ENCODE measurements at regions not wholly inside any gene's neighbourhood (a gene's known extent, or its start where the extent isn't known, plus 50 kb on each side); places are given as distances from the start of the nearest gene placed in this dataset.

DNA sequence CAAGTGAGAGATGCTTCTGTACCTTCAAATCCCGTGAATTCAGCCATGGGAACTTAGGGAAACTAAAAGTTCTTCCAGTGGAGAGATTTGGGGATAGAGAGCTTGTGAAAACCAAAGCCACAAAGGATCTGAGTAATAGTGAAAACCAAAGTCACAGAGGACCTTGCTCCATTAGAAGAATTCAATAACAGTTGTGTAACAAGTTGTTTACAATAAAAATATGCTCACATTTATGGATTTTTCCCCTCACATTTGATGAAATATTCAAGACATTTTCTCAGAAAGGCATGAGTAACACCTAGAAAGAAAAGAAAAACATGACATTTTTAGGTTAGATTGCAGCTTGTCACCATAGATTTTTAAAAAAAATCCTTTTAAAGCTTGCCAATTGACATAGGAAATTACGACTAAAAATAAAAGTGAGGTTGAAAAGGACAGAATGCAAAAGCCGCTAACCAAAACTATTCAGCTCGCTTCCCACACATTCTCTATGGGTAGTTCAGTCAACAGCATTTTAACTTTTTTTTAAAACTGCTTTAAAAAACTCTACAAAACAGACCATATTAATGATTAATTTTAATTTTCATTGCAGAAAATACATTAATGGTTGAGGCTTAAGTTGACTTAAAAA is 113.2 kb downstream of the CAND1 start:
- Histone ChIP-seq H3K27me3 (ENCODE audit: control insufficient read depth, insufficient read depth, low read length, poor library complexity, severe bottlenecking) (peaks cover 29% of the 10 kb centered on the region), H3K36me3 (ENCODE audit: control insufficient read depth, insufficient read depth, low read length) (no peaks in the 10 kb centered on the region), H3K9me3 (ENCODE audit: control insufficient read depth, low read length) (no peaks in the 10 kb centered on the region), H3K4me3 (ENCODE audit: low read length) (no peak overlapping the region), H3K4me1 (ENCODE audit: control insufficient read depth, insufficient read depth, low read length) (peaks cover 3% of the 10 kb centered on the region), H3K27ac (ENCODE audit: low read depth, low read length) (no peak overlapping the region), H3K9ac (ENCODE audit: extremely low read depth, low read length, poor library complexity, severe bottlenecking) (no peak overlapping the region)
- 81 to 97% methylated on average over 3 to 4 of the region's 4 CpGs for WGBS, 2 experiments (ENCODE audit: insufficient coverage in 1 of 2, insufficient read length in 1 of 2)
- no peaks in the 10 kb centered on the region for H3K4me1 Mint-ChIP-seq
- TF ChIP-seq, protein P1, sequence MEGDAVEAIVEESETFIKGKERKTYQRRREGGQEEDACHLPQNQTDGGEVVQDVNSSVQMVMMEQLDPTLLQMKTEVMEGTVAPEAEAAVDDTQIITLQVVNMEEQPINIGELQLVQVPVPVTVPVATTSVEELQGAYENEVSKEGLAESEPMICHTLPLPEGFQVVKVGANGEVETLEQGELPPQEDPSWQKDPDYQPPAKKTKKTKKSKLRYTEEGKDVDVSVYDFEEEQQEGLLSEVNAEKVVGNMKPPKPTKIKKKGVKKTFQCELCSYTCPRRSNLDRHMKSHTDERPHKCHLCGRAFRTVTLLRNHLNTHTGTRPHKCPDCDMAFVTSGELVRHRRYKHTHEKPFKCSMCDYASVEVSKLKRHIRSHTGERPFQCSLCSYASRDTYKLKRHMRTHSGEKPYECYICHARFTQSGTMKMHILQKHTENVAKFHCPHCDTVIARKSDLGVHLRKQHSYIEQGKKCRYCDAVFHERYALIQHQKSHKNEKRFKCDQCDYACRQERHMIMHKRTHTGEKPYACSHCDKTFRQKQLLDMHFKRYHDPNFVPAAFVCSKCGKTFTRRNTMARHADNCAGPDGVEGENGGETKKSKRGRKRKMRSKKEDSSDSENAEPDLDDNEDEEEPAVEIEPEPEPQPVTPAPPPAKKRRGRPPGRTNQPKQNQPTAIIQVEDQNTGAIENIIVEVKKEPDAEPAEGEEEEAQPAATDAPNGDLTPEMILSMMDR (conservative IDR thresholded peaks at IDR 0.05), result no peak
- no peak for DNase-seq
- no peak overlapping the region for H3K4me3 Mint-ChIP-seq
- peaks cover 8% of the 10 kb centered on the region for H3K27me3 Mint-ChIP-seq (ENCODE audit: insufficient read depth)
- no peak overlapping the region for H3K27ac Mint-ChIP-seq
- H3K9me3 Mint-ChIP-seq, result peaks cover 3% of the 10 kb centered on the region
- peaks cover 4% of the 10 kb centered on the region for H3K36me3 Mint-ChIP-seq (ENCODE audit: low read depth)

DNA sequence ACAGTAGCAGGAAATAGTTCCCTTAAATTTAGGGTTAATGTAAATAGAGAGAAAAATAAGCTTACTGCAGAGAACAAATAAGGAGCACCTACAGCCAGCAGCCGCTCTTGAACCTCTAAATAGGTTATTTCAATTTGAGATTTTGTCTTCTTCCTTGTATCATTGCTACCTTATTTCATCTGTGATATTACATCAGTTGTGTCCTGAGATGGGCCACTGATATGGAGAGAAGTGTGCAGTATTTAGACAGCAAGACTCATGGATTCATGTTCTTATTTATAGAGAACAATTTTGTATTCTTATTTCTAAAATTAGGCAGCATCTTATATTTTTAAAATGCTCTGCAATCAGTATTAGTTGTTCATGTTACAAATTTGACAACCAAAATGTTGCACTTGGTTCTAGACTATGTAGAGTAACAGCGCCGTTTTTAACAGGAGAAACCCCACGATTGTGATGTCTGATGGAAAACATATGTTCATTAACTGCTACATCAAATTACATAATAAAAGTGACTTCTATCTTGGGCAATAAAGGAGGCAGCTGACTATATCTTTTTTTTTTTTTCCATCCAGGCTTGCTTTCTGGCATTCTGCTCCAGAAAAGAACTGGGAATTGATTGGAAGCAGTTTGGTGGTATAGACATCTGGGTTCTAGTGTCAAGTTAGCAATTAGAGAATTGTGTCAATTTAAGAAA is 117.9 kb downstream of the CAND1 start:
- peaks cover 11% of the 10 kb centered on the region for H3K27me3 Mint-ChIP-seq (ENCODE audit: insufficient read depth)
- 68% methylated on average over 4 of the region's 4 CpGs; no CpG with 5 or more reads in 1 of the 2 experiments for whole genome bisulfite sequencing, 2 experiments (ENCODE audit: insufficient coverage in 1 of 2, insufficient read length in 1 of 2)
- H3K9me3 ChIP-seq (ENCODE audit: control insufficient read depth, low read length), result no peaks in the 10 kb centered on the region
- peaks cover 8% of the 10 kb centered on the region for H3K4me1 Mint-ChIP-seq
- DNase-seq, result no peak
- no peaks in the 10 kb centered on the region for H3K36me3 ChIP-seq (ENCODE audit: control insufficient read depth, insufficient read depth, low read length)
- H3K9ac ChIP-seq (ENCODE audit: extremely low read depth, low read length, poor library complexity, severe bottlenecking), result no peak overlapping the region
- no peak overlapping the region for H3K27ac ChIP-seq (ENCODE audit: low read depth, low read length)
- no peaks in the 10 kb centered on the region for H3K4me1 ChIP-seq (ENCODE audit: control insufficient read depth, insufficient read depth, low read length)
- H3K4me3 Mint-ChIP-seq, result no peak overlapping the region
- H3K4me3 ChIP-seq (ENCODE audit: low read length), result no peak overlapping the region
- no peaks in the 10 kb centered on the region for H3K36me3 Mint-ChIP-seq (ENCODE audit: low read depth)
- peaks cover 53% of the 10 kb centered on the region for H3K27me3 ChIP-seq (ENCODE audit: control insufficient read depth, insufficient read depth, low read length, poor library complexity, severe bottlenecking)
- H3K27ac Mint-ChIP-seq, result no peak overlapping the region
- TF ChIP-seq, protein P1 (conservative IDR thresholded peaks at IDR 0.05), result no peak
- H3K9me3 Mint-ChIP-seq, result no peaks in the 10 kb centered on the region

DNA sequence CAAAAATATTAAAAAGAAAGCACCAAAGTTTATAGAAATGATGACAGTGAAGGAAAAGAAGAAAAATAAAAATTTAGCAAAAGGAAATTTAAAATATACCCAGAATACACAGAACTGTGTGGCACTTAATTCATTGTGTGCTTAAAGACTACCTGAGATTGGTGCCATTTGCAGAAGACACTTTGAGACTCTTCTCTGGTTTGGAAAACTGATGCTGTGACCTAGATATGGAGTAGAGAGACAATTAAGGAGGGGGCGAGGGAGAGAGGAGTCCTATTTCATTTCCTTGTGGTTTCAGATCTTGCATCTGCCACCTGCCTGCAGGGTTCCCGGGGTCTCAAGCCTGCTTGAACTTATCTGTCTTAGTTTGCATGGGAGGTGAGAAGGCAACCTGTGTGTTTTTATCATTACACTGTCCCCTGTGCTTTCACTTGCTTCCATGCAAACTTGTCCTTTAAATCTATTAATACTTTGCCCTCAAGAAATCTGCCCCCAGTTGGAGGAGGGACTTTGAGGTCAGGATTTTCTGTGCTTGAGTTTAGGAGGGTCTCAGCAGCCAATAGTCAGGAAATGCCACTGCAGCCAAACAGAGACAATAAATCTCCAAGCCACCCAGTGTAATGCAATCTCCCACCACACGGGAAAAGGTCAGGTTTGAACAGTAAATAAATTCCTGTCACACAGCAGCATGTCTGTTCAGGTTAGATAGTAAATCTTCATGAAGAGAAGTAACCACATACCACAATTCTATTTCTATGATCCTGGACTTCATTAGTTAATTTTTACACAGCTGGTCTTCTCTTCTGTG is 119.4 kb downstream of the CAND1 start:
- Histone ChIP-seq H3K4me3 (ENCODE audit: low read length) (no peak overlapping the region), H3K9ac (ENCODE audit: extremely low read depth, low read length, poor library complexity, severe bottlenecking) (no peak overlapping the region), H3K36me3 (ENCODE audit: control insufficient read depth, insufficient read depth, low read length) (no peaks in the 10 kb centered on the region), H3K27me3 (ENCODE audit: control insufficient read depth, insufficient read depth, low read length, poor library complexity, severe bottlenecking) (peaks cover 48% of the 10 kb centered on the region), H3K27ac (ENCODE audit: low read depth, low read length) (no peak overlapping the region), H3K4me1 (ENCODE audit: control insufficient read depth, insufficient read depth, low read length) (no peaks in the 10 kb centered on the region), H3K9me3 (ENCODE audit: control insufficient read depth, low read length) (no peaks in the 10 kb centered on the region)
- Mint-ChIP-seq H3K27me3 (ENCODE audit: insufficient read depth) (peaks cover 11% of the 10 kb centered on the region), H3K36me3 (ENCODE audit: low read depth) (no peaks in the 10 kb centered on the region), H3K9me3 (no peaks in the 10 kb centered on the region), H3K4me1 (peaks cover 8% of the 10 kb centered on the region), H3K4me3 (no peak overlapping the region), H3K27ac (no peak overlapping the region)
- WGBS, 2 experiments (ENCODE audit: insufficient coverage in 1 of 2, insufficient read length in 1 of 2), result 44% methylated on average over 3 of the region's 3 CpGs; no CpG with 5 or more reads in 1 of the 2 experiments
- TF ChIP-seq, protein P1 (conservative IDR thresholded peaks at IDR 0.05), result peak; percentile 70
- DNase-seq, result peak; percentile 83

All from endodermal cell (in vitro differentiated cells).